Activated gamma-delta T cell (primary cell): ENCODE measurements at regions not wholly inside any gene's neighbourhood (a gene's known extent, or its start where the extent isn't known, plus 50 kb on each side); places are given as distances from the start of the nearest gene placed in this dataset.

ENCODE experiments used
- DNase-seq: peaks from one replicate; lab custom pipeline; 2025; lab: John Stamatoyannopoulos, UW

DNA sequence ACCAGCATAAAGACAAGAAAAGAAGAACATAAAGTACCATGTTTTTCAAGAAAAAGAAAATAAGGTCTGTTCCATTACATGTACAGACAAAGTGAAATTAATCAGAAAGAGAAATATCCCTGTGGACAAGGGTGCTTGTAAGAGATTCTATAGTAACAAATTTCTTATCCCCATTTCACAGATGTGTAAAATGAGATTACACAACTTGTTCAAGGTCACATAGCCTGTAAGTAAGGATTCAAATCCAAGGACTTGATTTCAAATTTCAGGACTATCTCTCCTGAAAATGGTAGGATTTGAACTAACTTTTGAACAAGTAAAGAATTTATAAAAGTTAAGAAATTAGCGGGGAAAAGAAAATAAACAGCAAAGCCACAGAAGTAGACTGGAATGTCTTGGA lies 248.2 kb upstream of the SLC39A10 start:
- no peak for DNase-seq

- DNase-seq: no peak
These were observed 248.8 kb upstream of the SLC39A10 start for GRCh38 chr2:195408196-195408595.

GRCh38 chr2:195407783-195408182 lies 249.2 kb upstream of the SLC39A10 start:
- no peak for DNase-seq

GRCh38 chr2:195406886-195407603 lies 250.0 kb upstream of the SLC39A10 start:
- no peak for DNase-seq

DNA sequence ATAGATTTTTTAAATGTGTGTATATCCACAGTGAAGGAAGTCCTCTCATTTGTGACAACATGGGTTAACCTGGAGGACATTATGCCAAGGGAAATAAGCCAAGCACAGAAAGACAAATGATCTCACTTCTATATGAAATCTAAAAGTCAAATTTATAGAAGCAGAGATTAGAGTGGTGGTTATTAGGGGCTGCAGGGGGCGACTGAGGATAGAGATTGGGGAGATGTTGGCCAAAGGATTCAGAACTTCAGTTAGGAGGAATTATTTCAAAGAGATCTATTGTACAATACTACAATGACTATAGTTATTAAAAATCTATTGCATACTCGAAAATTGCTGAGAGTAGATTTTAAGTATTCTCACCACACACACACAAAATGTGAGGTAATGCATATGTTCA lies 252.4 kb upstream of the SLC39A10 start:
- no peak for DNase-seq

DNA sequence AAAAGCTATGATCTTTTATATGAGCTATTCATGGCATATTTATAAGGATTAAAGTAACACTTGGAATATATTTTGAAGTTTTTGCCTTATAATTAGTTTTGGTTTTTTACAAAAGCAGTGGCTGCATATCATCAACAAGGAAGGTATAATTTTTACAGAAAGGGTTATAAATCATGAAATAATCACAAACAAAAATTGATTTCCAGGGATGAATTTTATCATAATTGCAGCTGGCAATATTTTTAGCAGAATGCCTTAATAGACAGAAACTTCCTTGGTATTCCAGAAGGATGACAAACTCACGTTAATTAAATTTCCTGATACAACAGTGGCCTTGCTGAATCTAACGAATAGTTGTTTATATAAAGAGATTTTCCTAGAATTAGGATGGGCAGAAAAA lies 260.5 kb upstream of the SLC39A10 start:
- no peak for DNase-seq

DNA sequence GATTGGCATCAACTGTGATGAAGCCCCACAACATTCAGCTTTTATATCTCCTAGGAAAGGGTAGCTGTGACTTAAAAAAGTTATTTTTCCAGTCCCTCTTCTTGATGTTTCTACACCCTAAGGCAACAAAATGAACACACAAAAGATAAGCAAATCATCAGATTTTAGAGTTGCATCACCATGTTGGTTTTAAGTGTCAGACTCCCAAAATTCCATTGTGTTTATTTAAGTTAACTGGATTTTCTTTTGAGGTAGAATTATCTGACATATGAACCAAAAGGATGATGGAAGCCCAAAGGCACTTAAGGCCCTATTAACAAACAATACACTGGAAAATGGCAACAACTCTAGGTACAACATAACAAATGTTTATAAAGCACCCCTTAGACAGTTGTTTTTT lies 261.7 kb upstream of the SLC39A10 start:
- DNase-seq: no peak

DNA sequence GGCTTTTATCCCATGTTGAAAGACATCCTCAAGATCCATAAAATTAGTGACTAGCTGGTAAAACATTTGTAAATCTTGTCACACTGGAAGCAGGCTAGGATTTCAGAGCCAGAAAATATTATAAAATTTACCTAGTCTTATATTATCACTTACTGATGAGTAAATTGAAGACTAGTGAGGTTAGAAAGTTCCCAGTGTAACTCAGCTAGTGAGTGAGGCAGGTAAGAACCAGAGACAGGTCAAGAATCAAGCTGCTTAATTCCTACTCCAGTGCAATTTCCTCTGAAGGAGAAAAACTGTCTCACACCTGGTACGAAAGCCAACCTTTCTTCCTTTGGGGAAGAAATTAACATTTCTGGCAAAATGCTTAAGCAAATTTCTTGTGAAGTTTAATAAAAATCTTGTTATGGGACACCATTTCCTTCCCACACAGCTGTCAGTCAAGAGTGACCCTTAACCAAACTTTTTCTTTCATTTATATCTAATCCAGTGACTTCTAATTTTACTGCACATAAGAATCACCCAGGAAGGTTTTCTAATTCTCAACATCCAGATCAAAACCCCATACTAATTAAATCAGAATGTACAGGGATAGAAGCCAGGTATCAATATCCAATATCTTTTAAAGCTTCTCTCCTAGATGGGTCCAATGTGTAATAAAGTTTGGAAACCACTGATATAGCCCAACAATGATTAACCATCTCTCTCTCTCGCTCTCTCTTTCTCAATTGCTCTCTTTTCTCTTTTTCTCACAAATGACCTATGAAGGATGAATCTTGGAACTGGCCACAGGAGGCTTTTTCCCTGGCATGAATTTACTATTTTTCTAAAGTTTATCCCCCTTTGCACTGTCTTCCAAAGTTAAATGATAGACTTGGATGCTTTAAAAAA lies 264.3 kb upstream of the SLC39A10 start:
- DNase-seq: no peak

DNA sequence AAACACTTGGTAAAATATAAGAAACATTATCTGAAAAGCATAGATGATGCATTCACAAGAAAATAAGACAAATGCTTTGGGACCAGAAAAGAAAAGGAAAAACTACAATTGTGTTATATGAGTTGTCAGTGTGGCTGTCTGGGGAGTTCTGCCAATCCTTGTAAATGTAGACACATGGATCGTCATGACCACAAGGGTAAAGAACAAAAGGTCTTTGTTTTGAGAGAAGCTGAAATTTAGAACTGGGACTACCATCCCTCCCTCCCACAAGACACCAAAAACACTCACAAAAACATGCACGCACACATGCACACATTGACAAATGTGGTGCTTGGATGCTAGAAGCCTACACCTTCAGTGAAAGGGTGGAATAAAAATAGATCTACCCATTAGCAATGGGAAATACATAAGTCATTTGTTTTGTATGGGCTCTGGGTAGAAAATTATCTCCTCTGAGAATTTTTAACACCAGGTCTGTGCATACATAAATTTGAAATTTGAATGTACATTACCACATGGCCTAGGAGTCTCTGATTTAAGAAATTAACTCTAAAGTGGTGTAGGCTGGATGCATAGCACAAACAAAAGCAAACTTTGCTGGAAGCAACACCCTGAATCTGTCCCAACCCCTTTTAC lies 266.2 kb upstream of the SLC39A10 start:
- DNase-seq: no peak

DNA sequence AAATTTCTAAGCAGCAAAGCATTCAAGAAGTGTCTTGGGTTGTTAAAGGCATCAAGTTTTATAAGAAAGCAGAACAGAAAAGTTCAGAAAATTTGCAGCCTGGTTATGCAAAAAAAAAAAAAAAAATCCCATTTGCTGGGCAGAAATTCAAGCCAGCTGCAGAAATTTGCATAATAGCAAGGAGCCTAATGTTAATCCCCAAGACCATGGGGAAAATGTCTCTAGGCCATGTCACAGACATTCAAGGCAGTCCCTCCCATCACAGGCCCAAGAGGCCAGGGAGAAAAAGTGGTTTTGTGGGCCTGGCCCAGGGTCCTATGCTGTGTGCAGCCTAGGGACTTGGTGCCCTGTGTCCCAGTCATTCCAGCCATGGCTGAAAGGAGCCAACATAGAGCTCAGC lies 269.0 kb upstream of the SLC39A10 start:
- no peak for DNase-seq

DNA sequence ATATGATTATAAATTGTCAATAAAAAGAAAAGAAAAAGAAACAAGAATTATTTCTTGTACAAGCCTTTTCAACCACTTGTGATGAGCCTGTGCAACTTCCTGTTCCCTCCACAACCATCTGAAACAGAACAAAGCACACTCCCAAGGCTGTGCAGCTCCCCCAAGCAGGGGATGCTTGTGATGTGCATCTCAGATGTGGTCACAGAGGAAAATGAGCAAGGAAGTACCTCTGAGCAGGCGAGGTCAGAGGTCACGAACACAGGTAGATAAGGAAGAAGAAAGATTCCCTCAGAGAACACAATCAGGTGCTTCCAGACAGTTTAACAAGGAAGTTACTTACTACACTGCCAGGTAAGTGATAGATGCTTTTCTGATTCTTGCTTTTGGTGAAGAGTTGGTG lies 274.8 kb upstream of the SLC39A10 start:
- no peak for DNase-seq

DNA sequence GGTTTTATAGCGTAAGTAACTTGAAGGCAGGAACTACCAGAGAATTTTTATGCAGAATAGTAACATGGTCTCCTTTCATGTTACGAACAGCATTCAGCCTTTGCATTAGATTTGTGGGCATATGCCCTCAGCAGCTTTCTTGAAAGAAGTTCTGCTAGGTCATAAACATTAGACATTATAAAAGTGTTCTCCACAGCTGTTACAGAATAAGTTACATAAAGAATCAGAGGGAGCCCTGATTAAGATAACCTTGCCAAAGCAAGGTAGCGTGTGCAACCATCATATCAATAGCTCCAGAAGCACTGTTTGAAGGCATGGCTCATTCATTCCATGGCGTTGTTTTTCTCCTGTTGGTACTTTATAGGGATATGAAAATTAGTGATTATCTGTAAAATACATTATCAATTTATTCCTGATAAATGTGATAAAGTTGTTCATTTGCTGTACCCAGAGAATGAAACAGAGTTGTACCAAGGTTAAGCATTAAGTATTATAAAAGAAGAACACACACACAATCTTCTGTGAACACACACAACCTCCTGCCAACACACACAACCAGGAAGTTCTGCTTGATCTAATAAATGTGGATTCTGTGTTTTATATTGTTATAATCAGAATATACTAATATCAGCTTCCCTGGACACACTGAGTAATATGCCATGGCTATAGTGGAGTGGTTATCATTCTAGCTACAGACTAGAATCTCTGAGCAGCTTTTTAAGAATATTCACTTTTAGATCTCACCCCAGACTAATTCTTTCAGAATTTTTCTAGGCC lies 286.7 kb upstream of the SLC39A10 start:
- no peak for DNase-seq

- DNase-seq: no peak
These were observed 287.8 kb upstream of the SLC39A10 start for GRCh38 chr2:195369218-195369587.

- no peak for DNase-seq
These were observed 288.5 kb upstream of the SLC39A10 start for GRCh38 chr2:195368249-195369217.

GRCh38 chr2:195367809-195368208 lies 289.2 kb upstream of the SLC39A10 start:
- DNase-seq: no peak

- DNase-seq: no peak
These were observed 292.7 kb upstream of the SLC39A10 start for GRCh38 chr2:195364015-195364965.

DNA sequence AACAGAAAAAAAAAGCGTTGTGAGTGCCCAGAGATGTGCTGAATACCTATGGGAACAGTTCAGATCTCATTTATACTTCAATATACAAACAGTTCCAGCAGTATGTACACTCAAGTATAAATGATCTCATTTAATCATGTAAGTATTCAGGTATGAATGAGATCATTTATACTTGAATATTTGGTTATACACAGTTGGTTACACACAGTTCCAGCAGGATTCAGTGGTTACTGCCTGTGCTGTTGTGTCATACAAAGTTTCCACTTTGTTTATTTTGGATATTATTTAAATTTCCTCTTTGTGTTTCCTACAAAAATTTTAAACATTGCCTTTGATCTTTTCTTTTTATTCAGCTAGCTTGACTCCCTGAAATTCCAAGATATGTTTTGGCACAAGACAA lies 293.5 kb upstream of the SLC39A10 start:
- no peak for DNase-seq

GRCh38 chr2:195360242-195360641 lies 296.8 kb upstream of the SLC39A10 start:
- no peak for DNase-seq

DNA sequence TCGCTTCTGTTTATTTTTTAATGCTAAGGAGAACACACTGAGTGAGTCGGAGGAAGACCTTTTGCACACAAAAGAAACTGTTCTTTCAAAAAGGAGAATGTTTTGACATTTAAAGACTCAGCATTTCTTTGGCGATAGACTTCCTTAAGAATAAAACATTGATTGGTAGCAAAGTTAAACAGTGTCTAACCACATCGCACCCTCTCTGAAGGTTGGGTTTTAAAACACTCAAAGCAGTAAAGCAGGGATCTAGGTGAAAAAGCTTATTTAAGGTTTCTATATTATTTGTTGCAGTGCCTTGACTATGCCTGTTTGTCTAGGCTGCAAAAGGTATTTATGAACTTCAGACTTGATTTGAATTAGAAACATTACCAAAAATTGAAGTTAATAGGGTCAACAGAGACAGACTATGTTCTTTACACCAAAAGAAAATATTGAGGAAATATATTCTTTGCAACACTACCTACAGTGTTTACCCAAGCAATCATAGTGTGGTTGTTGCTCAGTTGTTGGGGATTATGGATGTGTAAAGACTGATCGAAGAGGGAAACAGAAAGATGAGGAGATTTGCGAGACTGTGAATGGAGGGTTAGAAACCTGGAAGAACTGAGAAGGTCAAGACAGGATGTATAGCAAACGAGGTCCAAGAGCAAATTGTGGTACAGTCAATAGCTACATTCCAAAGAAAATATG lies 297.8 kb upstream of the SLC39A10 start:
- DNase-seq: no peak
